Endothelial cell of umbilical vein (primary cell): ENCODE measurements at regions not wholly inside any gene's neighbourhood (a gene's known extent, or its start where the extent isn't known, plus 50 kb on each side); places are given as distances from the start of the nearest gene placed in this dataset.
"Not testable (repeated sequence)": the region's sequence is repeated elsewhere in the genome, so short reads cannot be mapped to it uniquely, and the experiment has no call there.

Source experiments
- BruUV-seq: library from RNA; stranded (reverse); fragments of 400-500 nt; replicated peaks from 2 replicates; lab custom pipeline; 2021; lab: Mats Ljungman, UMichigan
- CTCF ChIA-PET: fragments of 300-600, 350-600 bp; sonication (Branson Sonifier 250); formaldehyde crosslinking; loops from one replicate; lab custom pipeline; 2021; ENCODE audit warnings: antibody characterized with exemption, inconsistent platforms; lab: Charles Lee
- POLR2A ChIA-PET: fragments of 300-600, 350-600 bp; sonication (Branson Sonifier 250); formaldehyde crosslinking; loops from one replicate; lab custom pipeline; 2021; ENCODE audit warnings: antibody characterized with exemption, inconsistent platforms; lab: Charles Lee
- DNase-seq: peaks from one replicate; pipeline ENCODE4 v3.0.0-alpha.2; 2011; ENCODE audit warnings: low read depth, low spot score
- FAIRE-seq: peaks from 2 replicates; lab custom pipeline; 2011; peaks lifted over from hg19 to GRCh38; lab: Jason Lieb, UNC
- H2AFZ ChIP-seq: 2 replicates; pipeline ENCODE4 v1.6.0; 2012; ENCODE audit warnings: low read depth, low read length, control low read depth, inconsistent platforms
- H3K27ac ChIP-seq: 2 replicates; pipeline ENCODE4 v1.5.1; 2011; ENCODE audit warnings: low read depth, mild to moderate bottlenecking, control low read depth, low read length, moderate library complexity; ENCODE audit not compliant: insufficient read depth
- H3K27me3 ChIP-seq, 2 experiments: 2 replicates each; pipeline versions ENCODE4 v1.6.0 to v1.6.1; 2011; ENCODE audit warnings: low read length in 2 of 2, mixed read lengths in 1 of 2; ENCODE audit not compliant: control insufficient read depth in 2 of 2, insufficient read depth in 2 of 2
- H3K36me3 ChIP-seq, 2 experiments: 2 replicates in 1 of 2; 3 replicates in 1 of 2; pipeline ENCODE4 v1.5.1; 2011; ENCODE audit warnings: low read length in 2 of 2, mild to moderate bottlenecking in 1 of 2, moderate library complexity in 1 of 2; ENCODE audit not compliant: control insufficient read depth in 2 of 2, insufficient read depth in 2 of 2; ENCODE audit errors: extremely low read depth in 1 of 2
- H3K4me1 ChIP-seq: 3 replicates; pipeline ENCODE4 v1.5.1; 2011; ENCODE audit warnings: mild to moderate bottlenecking, low read length; ENCODE audit not compliant: control insufficient read depth, insufficient read depth; ENCODE audit errors: extremely low read depth
- H3K4me2 ChIP-seq: 2 replicates; pipeline ENCODE4 v1.6.1; 2011; ENCODE audit warnings: low read length, control low read depth, mixed read lengths; ENCODE audit not compliant: insufficient read depth
- H3K4me3 ChIP-seq, 3 experiments: fragments of 200-600 bp in 1 of 3; sonication (generic), shearing (Covaris generic) in 1 of 3; replicated peaks in 1 of 3; 2 replicates each; pipeline ENCODE4 v1.5.1; 2011 to 2016; ENCODE audit warnings: control low read depth in 3 of 3, low read length in 3 of 3, mild to moderate bottlenecking in 2 of 3, inconsistent platforms in 1 of 3, low read depth in 1 of 3, moderate library complexity in 1 of 3; ENCODE audit not compliant: insufficient read depth in 1 of 3
- H3K79me2 ChIP-seq: 2 replicates; pipeline ENCODE4 v1.6.0; 2012; ENCODE audit warnings: low read length, inconsistent platforms; ENCODE audit not compliant: control insufficient read depth, insufficient read depth
- H3K9ac ChIP-seq: replicated peaks from 2 replicates; pipeline ENCODE3; 2011; ENCODE audit warnings: low read length, control low read depth; ENCODE audit not compliant: insufficient read depth; ENCODE audit errors: extremely low read depth
- H3K9me1 ChIP-seq: replicated peaks from 3 replicates; pipeline ENCODE4 v1.6.0; 2011; ENCODE audit warnings: mild to moderate bottlenecking, low read length; ENCODE audit not compliant: control insufficient read depth, insufficient read depth; ENCODE audit errors: extremely low read depth
- H3K9me3 ChIP-seq: replicated peaks from 2 replicates; pipeline ENCODE4 v1.5.1; 2012; ENCODE audit warnings: low read length, inconsistent platforms; ENCODE audit not compliant: control insufficient read depth, insufficient read depth
- H4K20me1 ChIP-seq: replicated peaks from 2 replicates; pipeline ENCODE3; 2011; ENCODE audit warnings: mild to moderate bottlenecking, low read length; ENCODE audit not compliant: control insufficient read depth, insufficient read depth; ENCODE audit errors: extremely low read depth
- EZH2 ChIP-seq: IDR thresholded peaks from 2 replicates; pipeline ENCODE4 v1.6.1; 2012; ENCODE audit warnings: borderline replicate concordance, low read depth, mild to moderate bottlenecking, moderate library complexity, low read length, inconsistent platforms; ENCODE audit not compliant: severe bottlenecking
- FOS ChIP-seq: IDR thresholded peaks from 2 replicates; pipeline ENCODE4 v1.6.1; 2011; ENCODE audit warnings: mild to moderate bottlenecking, low read length, moderate library complexity, borderline replicate concordance; ENCODE audit not compliant: insufficient read depth
- GATA2 ChIP-seq: IDR thresholded peaks from 2 replicates; pipeline ENCODE4 v1.7.0; 2011; ENCODE audit warnings: low read depth, mild to moderate bottlenecking, moderate library complexity, mixed read lengths, low read length; ENCODE audit not compliant: insufficient read length, insufficient read depth
- JUN ChIP-seq: IDR thresholded peaks from 2 replicates; pipeline ENCODE4 v1.6.1; 2011; ENCODE audit warnings: borderline replicate concordance, low read depth; ENCODE audit not compliant: insufficient read length, insufficient read depth
- MYC ChIP-seq: IDR thresholded peaks from one replicate; pipeline ENCODE4 v1.6.1; 2011; ENCODE audit warnings: mild to moderate bottlenecking, low read depth, low read length
- POLR2A ChIP-seq: IDR thresholded peaks from 2 replicates; pipeline ENCODE4 v1.6.1; 2012; ENCODE audit warnings: low read depth, mild to moderate bottlenecking, control low read depth, low read length
- POLR2AphosphoS5 ChIP-seq: IDR thresholded peaks from 2 replicates; pipeline ENCODE4 v1.6.1; 2012; ENCODE audit warnings: low read depth, mild to moderate bottlenecking, control low read depth, low read length, moderate library complexity; ENCODE audit not compliant: insufficient read depth
- dilution Hi-C: fragments of 300-500 bp; cut with MboI; formaldehyde crosslinking; loops from one replicate; pipeline ENCODE4 v1.15.0; 2019; ENCODE audit warnings: low sequenced_read_pairs; ENCODE audit not compliant: extremely low pct_ligation_motif_present
- intact Hi-C: fragments of 100-400 bp; cut with micrococcal nuclease; formaldehyde crosslinking; loops from one replicate; pipeline ENCODE4 v1.10.0; 2022
- TF ChIP-seq, protein P1 (sequence below): IDR thresholded peaks from 2 replicates; pipeline ENCODE4 v1.6.1; 2011; ENCODE audit not compliant: insufficient read depth, insufficient read length
- TF ChIP-seq, protein P2 (sequence below), 2 donors: IDR thresholded peaks; 1 replicate in 1 of 2; 2 replicates in 1 of 2; pipeline ENCODE4 v1.5.1; 2011; ENCODE audit warnings: low read length in 2 of 2, mild to moderate bottlenecking in 2 of 2, moderate library complexity in 2 of 2, control low read depth in 1 of 2, inconsistent platforms in 1 of 2, low read depth in 1 of 2; ENCODE audit not compliant: insufficient read depth in 1 of 2; ENCODE audit errors: extremely low read depth in 1 of 2

DNA sequence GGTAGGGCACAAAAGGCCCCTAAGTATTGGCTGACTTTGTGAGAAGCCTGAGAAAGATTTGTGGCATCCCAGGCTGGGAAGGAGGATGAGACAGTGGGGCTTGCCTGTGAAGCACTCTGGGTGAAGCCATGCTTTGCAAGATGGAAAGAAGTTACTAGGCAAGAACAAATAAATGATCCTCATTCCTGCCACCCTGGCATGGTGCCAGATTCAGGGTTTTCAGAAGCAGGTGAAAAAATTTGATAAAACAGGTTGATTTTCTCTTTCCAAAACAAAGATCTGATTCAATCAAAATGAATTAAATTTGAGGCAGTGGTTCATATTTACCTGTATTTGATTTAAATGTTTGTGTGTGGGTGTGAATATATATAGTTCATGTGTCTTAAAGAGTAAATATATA is 386.9 kb upstream of the PROX1 start:
- CTCF ChIA-PET: no interaction called here

DNA sequence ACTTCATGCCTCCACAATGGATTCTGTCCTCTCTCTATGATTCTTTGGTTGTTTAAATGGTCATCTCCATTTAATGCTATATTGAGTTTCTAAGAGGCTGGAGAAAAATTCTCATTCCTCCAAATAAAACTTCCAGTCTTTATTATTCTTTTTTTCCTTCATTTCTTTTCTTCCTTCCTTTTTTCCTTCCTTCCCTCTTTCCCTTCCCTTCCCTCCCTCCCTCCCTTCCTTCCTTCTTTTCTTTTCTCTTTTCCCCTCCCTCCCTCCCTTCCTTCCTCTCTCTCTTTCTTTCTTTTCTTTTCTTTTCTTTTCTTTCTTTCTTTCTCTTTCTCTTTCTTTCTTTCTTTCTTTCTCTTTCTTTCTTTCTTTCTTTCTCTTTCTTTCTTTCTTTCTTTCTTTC is 386.1 kb upstream of the PROX1 start:
- H3K4me1 ChIP-seq, H3K9me1 ChIP-seq, H4K20me1 ChIP-seq, dilution Hi-C loops, H2AFZ ChIP-seq, H3K27ac ChIP-seq, H3K9ac ChIP-seq, intact Hi-C loops, H3K36me3 ChIP-seq, DNase-seq, FAIRE-seq, CTCF ChIA-PET, H3K27me3 ChIP-seq, BruUV-seq, H3K79me2 ChIP-seq, POLR2A ChIA-PET, H3K4me2 ChIP-seq, H3K9me3 ChIP-seq, H3K4me3 ChIP-seq: not testable (repeated sequence)

More for the DNA sequence above, 386.9 kb upstream of the PROX1 start:
- Histone ChIP-seq H3K36me3 (no peaks in the 10 kb centered on the region), H3K9me1 (no peaks in the 10 kb centered on the region), H3K27me3 (no peaks in the 10 kb centered on the region), H3K9ac (no peak overlapping the region), H3K79me2 (no peaks in the 10 kb centered on the region), H3K4me3 (no peak overlapping the region), H3K4me1 (no peaks in the 10 kb centered on the region), H4K20me1 (no peaks in the 10 kb centered on the region), H3K4me2 (no peak overlapping the region), H3K9me3 (no peaks in the 10 kb centered on the region), H3K27ac (no peak overlapping the region), H2AFZ (no peak overlapping the region)
- BruUV-seq: no TSS peak
- TF ChIP-seq EZH2: no peak
- TF ChIP-seq MYC: no peak
- TF ChIP-seq, protein P1, sequence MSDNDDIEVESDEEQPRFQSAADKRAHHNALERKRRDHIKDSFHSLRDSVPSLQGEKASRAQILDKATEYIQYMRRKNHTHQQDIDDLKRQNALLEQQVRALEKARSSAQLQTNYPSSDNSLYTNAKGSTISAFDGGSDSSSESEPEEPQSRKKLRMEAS: no peak
- no peak for TF ChIP-seq GATA2
- TF ChIP-seq, protein P2, sequence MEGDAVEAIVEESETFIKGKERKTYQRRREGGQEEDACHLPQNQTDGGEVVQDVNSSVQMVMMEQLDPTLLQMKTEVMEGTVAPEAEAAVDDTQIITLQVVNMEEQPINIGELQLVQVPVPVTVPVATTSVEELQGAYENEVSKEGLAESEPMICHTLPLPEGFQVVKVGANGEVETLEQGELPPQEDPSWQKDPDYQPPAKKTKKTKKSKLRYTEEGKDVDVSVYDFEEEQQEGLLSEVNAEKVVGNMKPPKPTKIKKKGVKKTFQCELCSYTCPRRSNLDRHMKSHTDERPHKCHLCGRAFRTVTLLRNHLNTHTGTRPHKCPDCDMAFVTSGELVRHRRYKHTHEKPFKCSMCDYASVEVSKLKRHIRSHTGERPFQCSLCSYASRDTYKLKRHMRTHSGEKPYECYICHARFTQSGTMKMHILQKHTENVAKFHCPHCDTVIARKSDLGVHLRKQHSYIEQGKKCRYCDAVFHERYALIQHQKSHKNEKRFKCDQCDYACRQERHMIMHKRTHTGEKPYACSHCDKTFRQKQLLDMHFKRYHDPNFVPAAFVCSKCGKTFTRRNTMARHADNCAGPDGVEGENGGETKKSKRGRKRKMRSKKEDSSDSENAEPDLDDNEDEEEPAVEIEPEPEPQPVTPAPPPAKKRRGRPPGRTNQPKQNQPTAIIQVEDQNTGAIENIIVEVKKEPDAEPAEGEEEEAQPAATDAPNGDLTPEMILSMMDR (IDR thresholded peaks at IDR 0.05; ENCODE audit: extremely low read depth in 1 of 2, insufficient read depth in 1 of 2, low read depth in 1 of 2, low read length in 2 of 2): no peak
- no peak for TF ChIP-seq POLR2A
- no peak for TF ChIP-seq POLR2AphosphoS5
- TF ChIP-seq JUN: no peak
- TF ChIP-seq FOS: no peak
- DNase-seq (no peak), FAIRE-seq (no peak)
- intact Hi-C loops (no loop called here), dilution Hi-C loops (no loop called here)
- POLR2A ChIA-PET: no interaction called here
